Brain microvascular endothelial cell (primary cell): ENCODE measurements at regions not wholly inside any gene's neighbourhood (a gene's known extent, or its start where the extent isn't known, plus 50 kb on each side); places are given as distances from the start of the nearest gene placed in this dataset.
"Not testable (repeated sequence)": the region's sequence is repeated elsewhere in the genome, so short reads cannot be mapped to it uniquely, and the experiment has no call there.

Source experiments
- DNase-seq: peaks from one replicate; pipeline ENCODE4 v3.0.0-alpha.2; 2020
- H3K27ac ChIP-seq: fragments of 250-450 bp; sonication (Bioruptor Pico); 2 replicates; pipeline ENCODE4 v1.5.1; 2020; ENCODE audit warnings: mild to moderate bottlenecking, moderate library complexity
- H3K27me3 ChIP-seq: fragments of 250-450 bp; sonication (Bioruptor Pico); replicated peaks from 2 replicates; pipeline ENCODE4 v1.5.1; 2020; ENCODE audit warnings: mild to moderate bottlenecking
- H3K36me3 ChIP-seq: fragments of 250-450 bp; sonication (Bioruptor Pico); replicated peaks from 2 replicates; pipeline ENCODE4 v1.5.1; 2020; ENCODE audit warnings: mild to moderate bottlenecking
- H3K4me3 ChIP-seq: 2 replicates; pipeline ENCODE4 v1.5.1; 2011; ENCODE audit warnings: low read depth, mild to moderate bottlenecking, control low read depth, low read length, moderate library complexity
- in situ Hi-C: cut with HindIII; loops from 2 replicates; pipeline ENCODE4 v1.10.0; 2017; ENCODE audit warnings: low sequenced_read_pairs, low pct_ligation_motif_present
- TF ChIP-seq, protein P1 (sequence below): IDR thresholded peaks from 2 replicates; pipeline ENCODE4 v1.5.1; 2011; ENCODE audit warnings: low read depth, mild to moderate bottlenecking, moderate library complexity, low read length, control low read depth, inconsistent platforms; ENCODE audit errors: missing control alignments

DNA sequence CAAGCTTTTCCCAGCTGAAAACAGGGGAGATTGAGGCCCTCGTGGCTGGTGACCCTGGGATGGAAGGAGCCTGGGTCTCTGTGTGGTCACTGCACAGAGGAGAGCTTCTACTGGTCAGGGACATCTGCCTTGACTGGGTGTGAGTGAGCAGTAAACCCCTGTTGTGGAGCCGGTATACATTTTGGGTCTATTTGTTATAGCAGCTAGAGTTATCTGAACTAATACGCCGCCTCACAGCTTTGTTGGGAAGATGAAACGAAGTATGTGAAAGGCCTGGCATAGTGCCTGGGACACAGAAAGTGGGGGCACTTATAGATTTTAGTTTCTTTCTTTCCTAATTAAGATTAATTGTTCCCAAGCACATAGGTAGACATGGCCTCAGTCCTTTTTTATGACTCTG lies 72.2 kb upstream of the HPCAL1 start:
- Histone ChIP-seq H3K27ac (no peak overlapping the region), H3K36me3 (no peaks in the 10 kb centered on the region), H3K4me3 (no peak overlapping the region), H3K27me3 (no peaks in the 10 kb centered on the region)
- TF ChIP-seq, protein P1, sequence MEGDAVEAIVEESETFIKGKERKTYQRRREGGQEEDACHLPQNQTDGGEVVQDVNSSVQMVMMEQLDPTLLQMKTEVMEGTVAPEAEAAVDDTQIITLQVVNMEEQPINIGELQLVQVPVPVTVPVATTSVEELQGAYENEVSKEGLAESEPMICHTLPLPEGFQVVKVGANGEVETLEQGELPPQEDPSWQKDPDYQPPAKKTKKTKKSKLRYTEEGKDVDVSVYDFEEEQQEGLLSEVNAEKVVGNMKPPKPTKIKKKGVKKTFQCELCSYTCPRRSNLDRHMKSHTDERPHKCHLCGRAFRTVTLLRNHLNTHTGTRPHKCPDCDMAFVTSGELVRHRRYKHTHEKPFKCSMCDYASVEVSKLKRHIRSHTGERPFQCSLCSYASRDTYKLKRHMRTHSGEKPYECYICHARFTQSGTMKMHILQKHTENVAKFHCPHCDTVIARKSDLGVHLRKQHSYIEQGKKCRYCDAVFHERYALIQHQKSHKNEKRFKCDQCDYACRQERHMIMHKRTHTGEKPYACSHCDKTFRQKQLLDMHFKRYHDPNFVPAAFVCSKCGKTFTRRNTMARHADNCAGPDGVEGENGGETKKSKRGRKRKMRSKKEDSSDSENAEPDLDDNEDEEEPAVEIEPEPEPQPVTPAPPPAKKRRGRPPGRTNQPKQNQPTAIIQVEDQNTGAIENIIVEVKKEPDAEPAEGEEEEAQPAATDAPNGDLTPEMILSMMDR, result no peak
- DNase-seq, result no peak
- in situ Hi-C loops, result no loop called here

DNA sequence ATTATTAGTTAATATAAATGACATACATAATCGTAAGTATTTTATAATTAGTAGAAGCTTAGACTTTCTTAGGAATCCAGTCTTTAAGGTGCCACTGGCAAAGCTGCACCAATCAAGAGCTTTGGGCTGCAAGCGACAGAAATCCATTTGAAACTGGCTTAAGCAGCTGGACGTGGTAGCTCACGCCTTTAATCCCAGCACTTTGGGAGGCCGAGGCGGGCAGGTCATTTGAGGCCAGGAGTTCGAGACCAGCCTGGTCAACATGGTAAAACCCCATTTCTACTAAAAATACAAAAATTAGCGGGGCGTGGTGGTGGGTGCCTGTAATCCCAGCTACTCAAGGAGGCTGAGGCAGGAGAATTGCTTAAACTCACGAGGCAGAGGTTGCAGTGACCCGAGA lies 71.8 kb upstream of the HPCAL1 start:
- H3K27ac ChIP-seq, in situ Hi-C loops, H3K27me3 ChIP-seq, DNase-seq, H3K36me3 ChIP-seq, H3K4me3 ChIP-seq: not testable (repeated sequence)

DNA sequence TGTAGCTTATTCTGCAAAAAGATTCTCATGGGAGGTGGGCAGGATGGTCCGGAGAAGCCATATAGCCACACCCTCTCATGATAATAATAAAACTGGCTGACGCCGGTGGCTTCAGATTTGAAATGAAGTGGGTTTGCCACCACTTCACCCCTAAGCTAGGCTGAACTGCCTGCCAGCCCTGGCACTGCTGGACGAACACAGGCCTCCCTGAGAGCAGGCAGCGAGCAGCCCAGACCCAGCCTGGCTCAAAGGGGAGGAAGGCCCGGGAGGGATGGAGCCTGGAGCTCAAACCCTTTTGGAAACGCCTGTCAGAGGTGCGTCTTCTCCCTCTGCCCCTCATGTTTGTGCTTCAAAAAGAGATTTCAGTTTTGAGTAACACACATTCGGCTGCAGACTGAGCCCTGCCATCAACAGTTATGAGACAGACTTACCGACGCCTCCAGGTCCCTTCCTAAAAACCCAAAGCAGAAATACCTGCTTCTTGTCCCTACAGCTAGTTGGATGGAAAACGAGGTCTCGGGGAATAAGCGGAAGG lies 71.1 kb upstream of the HPCAL1 start:
- TF ChIP-seq, protein P1, result no peak
- DNase-seq, result no peak
- Histone ChIP-seq H3K4me3 (no peak overlapping the region), H3K36me3 (no peaks in the 10 kb centered on the region), H3K27me3 (no peaks in the 10 kb centered on the region), H3K27ac (no peak overlapping the region)
- in situ Hi-C loops, result no loop called here

DNA sequence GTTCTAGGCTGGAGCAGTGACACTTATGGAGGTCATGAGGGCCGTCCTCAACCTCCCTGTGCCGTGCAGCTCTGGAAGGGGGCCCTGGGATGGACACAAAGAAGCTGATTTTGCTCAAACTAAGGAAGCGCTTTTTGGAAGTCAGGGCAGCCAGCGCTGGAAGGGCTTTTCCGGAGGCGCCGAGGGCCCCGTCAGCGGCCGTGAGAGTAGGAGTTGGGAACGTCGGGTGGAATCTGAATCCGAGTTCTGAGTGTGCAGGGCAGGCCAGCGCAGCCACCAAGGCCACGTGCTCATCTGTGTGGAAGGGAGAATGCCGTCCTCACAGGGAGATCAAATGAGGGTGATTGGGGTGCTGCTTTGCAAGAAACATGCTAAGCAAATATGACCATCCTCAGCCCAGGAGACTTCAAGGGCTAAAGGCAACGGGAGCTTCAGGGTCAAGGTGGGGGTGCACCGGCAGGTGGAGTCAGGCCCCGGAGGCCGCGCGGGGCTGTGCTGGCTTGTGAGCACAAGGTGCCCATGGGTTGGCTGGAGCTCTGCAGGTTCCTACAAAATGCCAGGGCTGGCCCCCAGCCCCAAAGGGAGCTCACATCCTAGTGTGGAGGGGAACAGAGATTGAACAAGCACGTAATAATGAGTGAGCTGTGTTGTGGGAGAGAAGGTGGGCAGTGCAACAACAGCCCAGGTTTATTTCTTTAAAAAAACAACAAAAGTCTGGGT lies 70.4 kb upstream of the HPCAL1 start:
- H3K27ac ChIP-seq, result no peak overlapping the region
- H3K27me3 ChIP-seq, result no peaks in the 10 kb centered on the region
- H3K4me3 ChIP-seq, result no peak overlapping the region
- no peaks in the 10 kb centered on the region for H3K36me3 ChIP-seq
- TF ChIP-seq, protein P1, result no peak
- in situ Hi-C loops, result no loop called here
- no peak for DNase-seq

DNA sequence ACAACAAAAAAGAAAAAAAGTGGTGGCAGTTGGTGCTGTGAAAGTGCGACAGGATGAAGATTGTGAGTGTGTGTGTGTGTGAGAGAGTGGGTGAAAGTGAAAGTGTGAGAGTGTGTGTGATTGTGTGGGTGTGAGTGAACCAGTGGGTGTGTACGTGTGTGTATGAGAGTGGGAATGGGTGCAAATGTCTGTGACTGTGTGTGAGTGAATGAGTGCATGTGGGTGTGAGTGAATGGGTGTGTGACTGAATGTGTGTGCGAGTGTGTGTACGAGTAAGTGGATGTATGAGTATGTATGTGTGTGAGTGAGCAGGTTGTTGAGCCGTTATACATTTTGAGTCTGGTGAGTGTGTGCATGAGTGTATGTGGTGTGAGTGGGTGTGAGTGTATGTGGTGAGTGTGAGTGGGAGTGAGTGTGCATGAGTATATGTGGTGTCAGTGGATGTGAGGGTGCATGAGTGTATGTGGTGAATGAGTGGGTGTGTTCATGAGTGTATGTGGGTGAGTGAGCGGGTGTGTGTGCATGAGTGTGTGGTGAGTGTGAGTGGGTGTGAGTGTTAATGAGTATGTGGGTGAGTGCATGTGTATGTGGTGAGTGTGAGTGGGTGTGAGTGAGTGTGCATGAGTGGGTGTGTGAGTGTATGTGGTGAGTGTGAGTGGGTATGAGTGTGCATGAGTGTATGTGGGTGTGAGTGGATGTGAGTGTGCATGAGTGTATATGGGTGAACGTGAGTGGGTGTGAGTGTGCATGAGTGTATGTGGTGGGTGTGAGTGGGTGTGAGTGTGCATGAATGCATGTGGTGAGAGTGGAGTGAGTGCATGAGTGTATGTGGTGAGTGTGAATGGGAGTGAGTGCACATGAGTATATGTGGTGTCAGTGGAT lies 69.3 kb upstream of the HPCAL1 start:
- Histone ChIP-seq H3K36me3 (no peaks in the 10 kb centered on the region), H3K27me3 (no peaks in the 10 kb centered on the region), H3K27ac (no peak overlapping the region), H3K4me3 (no peak overlapping the region)
- no peak for DNase-seq
- TF ChIP-seq, protein P1, result no peak
- in situ Hi-C loops, result no loop called here

DNA sequence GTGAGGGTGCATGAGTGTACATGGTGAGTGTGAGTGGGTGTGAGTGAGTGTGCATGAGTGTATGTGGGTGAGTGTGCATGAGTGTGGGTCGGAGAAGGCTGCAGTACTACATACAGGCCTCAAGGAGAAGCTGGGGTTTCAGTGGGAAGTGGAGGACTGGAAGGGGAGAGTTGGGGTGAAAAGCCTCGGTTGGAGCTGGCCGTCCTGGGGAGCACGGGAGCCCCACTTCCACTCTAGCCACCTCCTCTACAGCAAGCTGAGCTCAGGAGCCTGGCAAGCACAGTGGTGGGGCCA lies 68.7 kb upstream of the HPCAL1 start:
- Histone ChIP-seq H3K27me3 (no peaks in the 10 kb centered on the region), H3K27ac (no peak overlapping the region), H3K4me3 (no peak overlapping the region), H3K36me3 (no peaks in the 10 kb centered on the region)
- in situ Hi-C loops, result no loop called here
- TF ChIP-seq, protein P1, result peak; percentile 2
- DNase-seq, result no peak
